ENCODE measurements at regions not wholly inside any gene's neighbourhood (a gene's known extent, or its start where the extent isn't known, plus 50 kb on each side); places are given as distances from the start of the nearest gene placed in this dataset.

DNA sequence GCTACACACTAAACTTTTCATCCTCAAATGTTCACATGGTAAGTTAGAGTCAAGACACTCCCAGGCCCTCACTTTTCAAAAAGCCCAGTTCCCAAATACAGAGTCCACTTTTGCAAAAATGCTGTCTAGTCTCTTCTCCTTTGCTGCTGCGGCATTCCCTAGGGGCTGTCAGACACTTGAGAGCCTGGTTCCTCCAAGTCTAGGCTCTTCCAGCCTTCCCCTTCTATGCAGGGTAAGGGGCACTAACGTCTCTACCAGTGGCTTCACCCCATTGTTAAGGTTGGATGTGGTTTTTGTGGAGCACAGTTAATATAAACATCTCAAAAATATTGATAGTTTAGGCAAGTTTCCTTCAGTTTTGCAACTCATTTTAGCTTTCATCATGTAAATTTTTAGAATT lies 181.5 kb downstream of the KIF18A start:
- TF ChIP-seq, protein P1, sequence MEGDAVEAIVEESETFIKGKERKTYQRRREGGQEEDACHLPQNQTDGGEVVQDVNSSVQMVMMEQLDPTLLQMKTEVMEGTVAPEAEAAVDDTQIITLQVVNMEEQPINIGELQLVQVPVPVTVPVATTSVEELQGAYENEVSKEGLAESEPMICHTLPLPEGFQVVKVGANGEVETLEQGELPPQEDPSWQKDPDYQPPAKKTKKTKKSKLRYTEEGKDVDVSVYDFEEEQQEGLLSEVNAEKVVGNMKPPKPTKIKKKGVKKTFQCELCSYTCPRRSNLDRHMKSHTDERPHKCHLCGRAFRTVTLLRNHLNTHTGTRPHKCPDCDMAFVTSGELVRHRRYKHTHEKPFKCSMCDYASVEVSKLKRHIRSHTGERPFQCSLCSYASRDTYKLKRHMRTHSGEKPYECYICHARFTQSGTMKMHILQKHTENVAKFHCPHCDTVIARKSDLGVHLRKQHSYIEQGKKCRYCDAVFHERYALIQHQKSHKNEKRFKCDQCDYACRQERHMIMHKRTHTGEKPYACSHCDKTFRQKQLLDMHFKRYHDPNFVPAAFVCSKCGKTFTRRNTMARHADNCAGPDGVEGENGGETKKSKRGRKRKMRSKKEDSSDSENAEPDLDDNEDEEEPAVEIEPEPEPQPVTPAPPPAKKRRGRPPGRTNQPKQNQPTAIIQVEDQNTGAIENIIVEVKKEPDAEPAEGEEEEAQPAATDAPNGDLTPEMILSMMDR (IDR thresholded peaks at IDR 0.05; ENCODE audit: extremely low read depth, insufficient read depth, missing control alignments), result no peak
- DNase-seq (ENCODE audit: low spot score), result no peak
- in situ Hi-C loops (cut with MboI; ENCODE audit: low pct_unique_long_range_greater_than_20kb, low sequenced_read_pairs, unreplicated experiment), result no loop called here

DNA sequence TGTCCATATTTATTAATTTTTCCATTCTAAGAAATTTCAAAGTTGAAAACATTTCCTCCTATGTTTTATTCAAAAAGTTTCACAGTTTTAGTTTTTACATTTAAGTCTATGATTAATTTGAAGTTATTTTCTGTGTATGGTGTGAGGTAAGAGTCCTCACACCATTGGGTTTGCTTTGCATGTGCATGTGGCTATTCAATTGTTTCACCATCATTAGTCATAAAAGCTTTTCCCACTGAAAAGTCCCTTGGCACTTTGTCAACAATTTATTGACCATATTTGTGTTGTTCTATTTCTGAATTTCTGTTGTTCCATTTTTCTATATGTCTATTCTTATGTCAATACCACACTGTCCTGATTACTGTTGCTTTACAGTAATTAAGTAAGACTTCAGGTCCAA lies 186.5 kb downstream of the KIF18A start:
- TF ChIP-seq, protein P1 (IDR thresholded peaks at IDR 0.05; ENCODE audit: extremely low read depth, insufficient read depth, missing control alignments), result no peak
- no peak for DNase-seq (ENCODE audit: low spot score)
- in situ Hi-C loops (cut with MboI; ENCODE audit: low pct_unique_long_range_greater_than_20kb, low sequenced_read_pairs, unreplicated experiment), result no loop called here

DNA sequence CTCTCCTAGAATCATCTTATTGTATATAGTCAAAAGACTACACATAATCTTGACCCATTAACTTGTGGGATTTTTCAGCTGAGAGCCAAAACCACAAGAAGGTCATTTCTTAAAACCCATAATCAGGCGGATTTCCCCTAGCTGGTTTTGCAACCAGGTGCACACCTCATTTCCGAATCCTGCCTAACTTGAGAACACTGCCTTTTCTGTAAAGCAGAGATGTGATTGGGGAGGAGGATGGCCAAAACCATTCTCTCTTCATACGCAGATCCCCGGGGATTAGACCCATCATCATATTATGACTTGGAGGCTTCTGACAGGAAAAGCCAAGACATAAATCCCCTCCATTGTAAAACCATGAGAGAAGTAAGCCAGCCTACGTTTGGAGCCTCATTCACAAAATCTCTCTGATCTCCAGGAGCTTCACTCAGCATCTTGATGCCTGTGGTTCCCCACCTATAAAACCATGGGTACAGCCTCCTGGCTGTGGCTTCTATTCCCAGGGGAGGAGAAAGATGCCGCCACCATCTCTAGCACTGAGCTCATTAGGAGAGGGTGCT lies 191.3 kb downstream of the KIF18A start:
- TF ChIP-seq, protein P1 (IDR thresholded peaks at IDR 0.05; ENCODE audit: extremely low read depth, insufficient read depth, missing control alignments), result no peak
- peak; percentile 31 for DNase-seq (ENCODE audit: low spot score)
- in situ Hi-C loops (cut with MboI; ENCODE audit: low pct_unique_long_range_greater_than_20kb, low sequenced_read_pairs, unreplicated experiment), result no loop called here

DNA sequence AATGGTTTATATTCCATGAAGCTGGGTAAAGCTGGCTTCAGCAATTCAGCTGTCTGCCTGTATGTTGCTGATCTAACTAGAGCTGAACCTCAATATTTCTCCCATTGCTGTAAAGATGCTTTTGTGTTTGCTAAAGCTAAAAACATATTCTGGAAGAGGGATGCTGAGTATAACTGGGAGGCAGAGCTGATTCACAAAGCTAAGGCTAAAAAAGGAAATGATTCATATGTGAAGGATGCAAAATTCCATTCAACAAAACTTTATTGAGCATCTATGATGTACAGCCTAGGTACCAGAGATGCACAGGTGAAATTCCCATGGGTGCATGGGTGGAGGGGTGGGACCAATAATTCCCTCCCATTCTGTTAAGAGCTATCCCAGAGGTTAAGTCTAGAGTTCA lies 193.9 kb downstream of the KIF18A start:
- TF ChIP-seq, protein P1 (IDR thresholded peaks at IDR 0.05; ENCODE audit: extremely low read depth, insufficient read depth, missing control alignments), result no peak
- DNase-seq (ENCODE audit: low spot score), result no peak
- in situ Hi-C loops (cut with MboI; ENCODE audit: low pct_unique_long_range_greater_than_20kb, low sequenced_read_pairs, unreplicated experiment), result no loop called here

DNA sequence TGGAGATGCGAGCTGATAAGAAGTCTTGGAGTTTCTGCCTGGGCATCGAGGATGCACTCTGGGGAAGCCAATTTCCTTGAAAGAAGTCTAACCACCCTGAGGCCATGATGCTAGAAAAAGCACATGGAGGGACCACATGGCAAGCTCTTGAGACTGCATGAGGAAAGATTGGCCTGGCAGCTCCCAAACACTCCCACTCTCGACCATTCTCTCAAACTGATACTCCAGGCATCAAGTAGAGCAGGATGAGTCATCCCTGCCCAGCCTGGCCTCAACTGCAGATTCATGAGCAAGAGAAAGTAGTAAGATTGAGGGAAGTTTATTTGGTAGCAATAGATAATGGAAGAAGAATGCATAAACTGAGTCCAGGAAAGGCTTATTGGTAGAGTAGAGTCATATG lies 194.3 kb downstream of the KIF18A start:
- DNase-seq (ENCODE audit: low spot score), result no peak
- TF ChIP-seq, protein P1 (IDR thresholded peaks at IDR 0.05; ENCODE audit: extremely low read depth, insufficient read depth, missing control alignments), result no peak
- in situ Hi-C loops (cut with MboI; ENCODE audit: low pct_unique_long_range_greater_than_20kb, low sequenced_read_pairs, unreplicated experiment), result no loop called here

DNA sequence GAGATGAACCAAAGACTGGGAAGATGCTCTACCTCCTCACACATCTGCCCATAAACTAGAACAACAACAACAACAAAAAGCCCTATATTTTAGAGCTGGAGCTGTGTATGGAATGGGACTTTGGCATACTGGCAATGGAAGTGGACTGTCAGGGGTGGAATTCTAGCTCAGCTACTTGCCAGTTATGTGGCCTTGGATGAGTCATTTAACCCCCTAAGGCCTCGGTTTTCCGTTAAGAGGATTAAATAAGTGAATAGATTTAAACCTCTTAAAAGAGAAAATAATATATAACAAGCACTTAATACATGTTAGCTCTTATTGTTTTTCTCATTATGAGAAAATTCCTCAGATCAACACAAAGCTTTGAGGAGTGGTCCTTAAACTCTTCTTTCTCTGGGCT lies 195.0 kb downstream of the KIF18A start:
- DNase-seq (ENCODE audit: low spot score), result no peak
- TF ChIP-seq, protein P1 (IDR thresholded peaks at IDR 0.05; ENCODE audit: extremely low read depth, insufficient read depth, missing control alignments), result no peak
- in situ Hi-C loops (cut with MboI; ENCODE audit: low pct_unique_long_range_greater_than_20kb, low sequenced_read_pairs, unreplicated experiment), result no loop called here

All from GM13977 (cell line).